GM23338 (cell line): ENCODE measurements at regions not wholly inside any gene's neighbourhood (a gene's known extent, or its start where the extent isn't known, plus 50 kb on each side); places are given as distances from the start of the nearest gene placed in this dataset.

ENCODE experiments used
- ATAC-seq: fragments of 200-7000 bp; cut with Tn5 transposase; 3 replicates; pipeline ENCODE4 v1.9.1; 2020
- DNase-seq: peaks from one replicate; pipeline ENCODE4 v3.0.0-alpha.2; 2015; ENCODE audit warnings: low spot score
- H2AFZ ChIP-seq: fragments of 200-600 bp; sonication (generic); 2 replicates; pipeline ENCODE4 v1.8.0; 2016; ENCODE audit warnings: antibody characterized with exemption, mild to moderate bottlenecking, moderate library complexity
- H3F3A ChIP-seq: fragments of 200-600 bp; sonication (generic); replicated peaks from 2 replicates; pipeline ENCODE4 v1.8.0; 2017; ENCODE audit warnings: antibody characterized with exemption, mixed run types, low read depth
- H3K27ac ChIP-seq: fragments of 200-600 bp; sonication (generic); 2 replicates; pipeline ENCODE4 v1.6.1; 2016; ENCODE audit warnings: low read depth
- H3K27me3 ChIP-seq: fragments of 200-600 bp; sonication (generic); 2 replicates; pipeline ENCODE4 v1.8.0; 2016; ENCODE audit warnings: mild to moderate bottlenecking, mixed run types, moderate library complexity; ENCODE audit not compliant: insufficient read depth
- H3K36me3 ChIP-seq: fragments of 200-600 bp; sonication (generic); 2 replicates; pipeline ENCODE4 v1.8.0; 2016; ENCODE audit warnings: mild to moderate bottlenecking; ENCODE audit not compliant: insufficient read depth
- H3K4me1 ChIP-seq: fragments of 200-600 bp; sonication (generic); 2 replicates; pipeline ENCODE4 v1.8.0; 2016; ENCODE audit warnings: mild to moderate bottlenecking, moderate library complexity; ENCODE audit not compliant: insufficient read depth
- H3K4me2 ChIP-seq: fragments of 200-600 bp; sonication (generic); 2 replicates; pipeline ENCODE4 v1.7.1; 2017; ENCODE audit warnings: mixed run types
- H3K4me3 ChIP-seq: fragments of 200-600 bp; sonication (generic); 2 replicates; pipeline ENCODE4 v1.6.1; 2016; ENCODE audit warnings: mixed run types
- H3K79me2 ChIP-seq: fragments of 200-600 bp; sonication (generic); replicated peaks from 2 replicates; pipeline ENCODE4 v1.8.0; 2017; ENCODE audit warnings: mild to moderate bottlenecking; ENCODE audit not compliant: insufficient read depth
- H3K9me2 ChIP-seq: fragments of 200-600 bp; sonication (generic); 2 replicates; pipeline ENCODE4 v1.8.0; 2017; ENCODE audit not compliant: insufficient read depth
- H4K20me1 ChIP-seq: fragments of 200-600 bp; sonication (generic); replicated peaks from 2 replicates; pipeline ENCODE4 v1.8.0; 2017; ENCODE audit warnings: mild to moderate bottlenecking; ENCODE audit not compliant: insufficient read depth
- H3K27ac Mint-ChIP-seq: 2 replicates; pipeline ENCODE4 v1.8.0; 2020; ENCODE audit warnings: inconsistent platforms, mild to moderate bottlenecking, moderate library complexity, mixed read lengths
- H3K27me3 Mint-ChIP-seq: 3 replicates; pipeline ENCODE4 v1.8.0; 2022; ENCODE audit warnings: low read depth, mild to moderate bottlenecking, moderate library complexity, mixed read lengths, inconsistent platforms; ENCODE audit not compliant: insufficient read depth, poor library complexity
- H3K36me3 Mint-ChIP-seq: 3 replicates; pipeline ENCODE4 v1.8.0; 2021; ENCODE audit warnings: low read depth, mild to moderate bottlenecking, inconsistent platforms, moderate library complexity, mixed read lengths
- H3K4me1 Mint-ChIP-seq: 3 replicates; pipeline ENCODE4 v1.8.0; 2020; ENCODE audit warnings: mild to moderate bottlenecking, inconsistent platforms, mixed read lengths
- H3K4me3 Mint-ChIP-seq: 3 replicates; pipeline ENCODE4 v1.8.0; 2021; ENCODE audit warnings: moderate library complexity, mild to moderate bottlenecking, inconsistent platforms, mixed read lengths
- H3K9me3 Mint-ChIP-seq: 3 replicates; pipeline ENCODE4 v1.8.0; 2020; ENCODE audit warnings: moderate library complexity, mild to moderate bottlenecking, inconsistent platforms, mixed read lengths
- CREB1 ChIP-seq: fragments of 250-450 bp; sonication (Bioruptor Pico); IDR thresholded peaks from 2 replicates; pipeline ENCODE4 v1.5.0; 2020; ENCODE audit warnings: low read depth, mild to moderate bottlenecking, moderate library complexity
- EZH2phosphoT487 ChIP-seq: fragments of 200-600 bp; sonication (generic); IDR thresholded peaks from one replicate; pipeline ENCODE4 v1.8.1; 2018; ENCODE audit warnings: antibody characterized with exemption; ENCODE audit not compliant: unreplicated experiment
- JUNB ChIP-seq: IDR thresholded peaks from one replicate; pipeline ENCODE4 v1.6.1; 2016; ENCODE audit warnings: antibody characterized with exemption; ENCODE audit not compliant: unreplicated experiment
- NANOG ChIP-seq: IDR thresholded peaks from 2 replicates; pipeline ENCODE4 v1.6.1; 2016; ENCODE audit warnings: antibody characterized with exemption, borderline replicate concordance
- STAT1 ChIP-seq: IDR thresholded peaks from one replicate; pipeline ENCODE4 v1.6.1; 2016; ENCODE audit warnings: antibody characterized with exemption; ENCODE audit not compliant: unreplicated experiment
- ZNF331 ChIP-seq: fragments of 250-450 bp; sonication (Bioruptor Pico); IDR thresholded peaks from 2 replicates; pipeline ENCODE4 v1.5.0; 2020; ENCODE audit warnings: low read depth, mild to moderate bottlenecking, moderate library complexity
- TF ChIP-seq, protein P1 (sequence below): fragments of 250-450 bp; sonication (Bioruptor Pico); IDR thresholded peaks from 2 replicates; pipeline ENCODE4 v1.5.0; 2020; ENCODE audit warnings: mild to moderate bottlenecking, moderate library complexity

DNA sequence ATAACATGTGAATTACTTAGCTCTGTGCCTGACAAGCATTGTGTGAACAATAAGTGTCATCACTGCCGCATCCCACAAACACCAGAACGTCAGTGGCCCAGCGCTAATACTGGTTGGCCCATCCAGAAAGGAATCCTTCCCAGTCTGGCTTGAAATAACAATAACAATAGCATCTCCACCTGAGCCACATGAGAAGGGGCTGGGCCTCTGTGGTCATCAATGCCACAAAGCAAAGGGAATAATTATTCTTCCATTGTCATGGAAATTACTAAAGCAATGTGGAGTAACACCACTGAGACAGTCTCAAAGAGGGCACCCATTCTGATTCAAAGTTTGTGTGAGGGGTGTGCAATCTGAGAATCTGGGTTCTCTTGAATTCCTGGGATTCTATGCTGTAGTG lies 105.7 kb upstream of the INHBA start:
- 0 out of 3 replicates have a peak overlapping the region, but pooled peaks have one; percentile 16 for H3K4me3 Mint-ChIP-seq
- DNase-seq (peak; percentile 93), ATAC-seq (peak; percentile 99)
- Histone ChIP-seq H3K27ac (peak overlapping the region; percentile 83), H3K4me1 (peaks cover 7% of the 10 kb centered on the region), H3K79me2 (no peaks in the 10 kb centered on the region), H3K4me3 (no peak overlapping the region), H4K20me1 (no peaks in the 10 kb centered on the region), H3K36me3 (0 out of 2 replicates have a peak, but pooled peaks cover 6% of the 10 kb centered on the region), H3K27me3 (no peaks in the 10 kb centered on the region), H3K9me2 (no peaks in the 10 kb centered on the region), H2AFZ (no peak overlapping the region), H3K4me2 (no peak overlapping the region; the same call in 1 of the 2 replicates), H3F3A (no peaks in the 10 kb centered on the region)
- peaks cover 22% of the 10 kb centered on the region for H3K9me3 Mint-ChIP-seq
- peaks cover 24% of the 10 kb centered on the region for H3K36me3 Mint-ChIP-seq
- H3K4me1 Mint-ChIP-seq: peaks cover 38% of the 10 kb centered on the region
- peak; percentile 79; the same call in 1 of the 2 replicates for TF ChIP-seq NANOG
- TF ChIP-seq JUNB: no peak
- no peak for TF ChIP-seq STAT1
- TF ChIP-seq, protein P1, sequence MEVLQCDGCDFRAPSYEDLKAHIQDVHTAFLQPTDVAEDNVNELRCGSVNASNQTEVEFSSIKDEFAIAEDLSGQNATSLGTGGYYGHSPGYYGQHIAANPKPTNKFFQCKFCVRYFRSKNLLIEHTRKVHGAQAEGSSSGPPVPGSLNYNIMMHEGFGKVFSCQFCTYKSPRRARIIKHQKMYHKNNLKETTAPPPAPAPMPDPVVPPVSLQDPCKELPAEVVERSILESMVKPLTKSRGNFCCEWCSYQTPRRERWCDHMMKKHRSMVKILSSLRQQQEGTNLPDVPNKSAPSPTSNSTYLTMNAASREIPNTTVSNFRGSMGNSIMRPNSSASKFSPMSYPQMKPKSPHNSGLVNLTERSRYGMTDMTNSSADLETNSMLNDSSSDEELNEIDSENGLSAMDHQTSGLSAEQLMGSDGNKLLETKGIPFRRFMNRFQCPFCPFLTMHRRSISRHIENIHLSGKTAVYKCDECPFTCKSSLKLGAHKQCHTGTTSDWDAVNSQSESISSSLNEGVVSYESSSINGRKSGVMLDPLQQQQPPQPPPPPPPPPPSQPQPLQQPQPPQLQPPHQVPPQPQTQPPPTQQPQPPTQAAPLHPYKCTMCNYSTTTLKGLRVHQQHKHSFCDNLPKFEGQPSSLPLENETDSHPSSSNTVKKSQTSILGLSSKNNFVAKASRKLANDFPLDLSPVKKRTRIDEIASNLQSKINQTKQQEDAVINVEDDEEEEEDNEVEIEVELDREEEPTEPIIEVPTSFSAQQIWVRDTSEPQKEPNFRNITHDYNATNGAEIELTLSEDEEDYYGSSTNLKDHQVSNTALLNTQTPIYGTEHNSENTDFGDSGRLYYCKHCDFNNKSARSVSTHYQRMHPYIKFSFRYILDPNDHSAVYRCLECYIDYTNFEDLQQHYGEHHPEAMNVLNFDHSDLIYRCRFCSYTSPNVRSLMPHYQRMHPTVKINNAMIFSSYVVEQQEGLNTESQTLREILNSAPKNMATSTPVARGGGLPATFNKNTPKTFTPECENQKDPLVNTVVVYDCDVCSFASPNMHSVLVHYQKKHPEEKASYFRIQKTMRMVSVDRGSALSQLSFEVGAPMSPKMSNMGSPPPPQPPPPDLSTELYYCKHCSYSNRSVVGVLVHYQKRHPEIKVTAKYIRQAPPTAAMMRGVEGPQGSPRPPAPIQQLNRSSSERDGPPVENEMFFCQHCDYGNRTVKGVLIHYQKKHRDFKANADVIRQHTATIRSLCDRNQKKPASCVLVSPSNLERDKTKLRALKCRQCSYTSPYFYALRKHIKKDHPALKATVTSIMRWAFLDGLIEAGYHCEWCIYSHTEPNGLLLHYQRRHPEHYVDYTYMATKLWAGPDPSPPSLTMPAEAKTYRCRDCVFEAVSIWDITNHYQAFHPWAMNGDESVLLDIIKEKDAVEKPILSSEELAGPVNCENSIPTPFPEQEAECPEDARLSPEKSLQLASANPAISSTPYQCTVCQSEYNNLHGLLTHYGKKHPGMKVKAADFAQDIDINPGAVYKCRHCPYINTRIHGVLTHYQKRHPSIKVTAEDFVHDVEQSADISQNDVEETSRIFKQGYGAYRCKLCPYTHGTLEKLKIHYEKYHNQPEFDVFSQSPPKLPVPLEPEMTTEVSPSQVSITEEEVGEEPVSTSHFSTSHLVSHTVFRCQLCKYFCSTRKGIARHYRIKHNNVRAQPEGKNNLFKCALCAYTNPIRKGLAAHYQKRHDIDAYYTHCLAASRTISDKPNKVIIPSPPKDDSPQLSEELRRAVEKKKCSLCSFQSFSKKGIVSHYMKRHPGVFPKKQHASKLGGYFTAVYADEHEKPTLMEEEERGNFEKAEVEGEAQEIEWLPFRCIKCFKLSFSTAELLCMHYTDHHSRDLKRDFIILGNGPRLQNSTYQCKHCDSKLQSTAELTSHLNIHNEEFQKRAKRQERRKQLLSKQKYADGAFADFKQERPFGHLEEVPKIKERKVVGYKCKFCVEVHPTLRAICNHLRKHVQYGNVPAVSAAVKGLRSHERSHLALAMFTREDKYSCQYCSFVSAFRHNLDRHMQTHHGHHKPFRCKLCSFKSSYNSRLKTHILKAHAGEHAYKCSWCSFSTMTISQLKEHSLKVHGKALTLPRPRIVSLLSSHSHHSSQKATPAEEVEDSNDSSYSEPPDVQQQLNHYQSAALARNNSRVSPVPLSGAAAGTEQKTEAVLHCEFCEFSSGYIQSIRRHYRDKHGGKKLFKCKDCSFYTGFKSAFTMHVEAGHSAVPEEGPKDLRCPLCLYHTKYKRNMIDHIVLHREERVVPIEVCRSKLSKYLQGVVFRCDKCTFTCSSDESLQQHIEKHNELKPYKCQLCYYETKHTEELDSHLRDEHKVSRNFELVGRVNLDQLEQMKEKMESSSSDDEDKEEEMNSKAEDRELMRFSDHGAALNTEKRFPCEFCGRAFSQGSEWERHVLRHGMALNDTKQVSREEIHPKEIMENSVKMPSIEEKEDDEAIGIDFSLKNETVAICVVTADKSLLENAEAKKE: peak; percentile 7
- no peak for TF ChIP-seq ZNF331
- peak; percentile 62; the same call in 1 of the 2 replicates for TF ChIP-seq CREB1 (CRISPR knock-in tag)
- peaks cover 2% of the 10 kb centered on the region for H3K27me3 Mint-ChIP-seq
- peak overlapping the region; percentile 98 for H3K27ac Mint-ChIP-seq

DNA sequence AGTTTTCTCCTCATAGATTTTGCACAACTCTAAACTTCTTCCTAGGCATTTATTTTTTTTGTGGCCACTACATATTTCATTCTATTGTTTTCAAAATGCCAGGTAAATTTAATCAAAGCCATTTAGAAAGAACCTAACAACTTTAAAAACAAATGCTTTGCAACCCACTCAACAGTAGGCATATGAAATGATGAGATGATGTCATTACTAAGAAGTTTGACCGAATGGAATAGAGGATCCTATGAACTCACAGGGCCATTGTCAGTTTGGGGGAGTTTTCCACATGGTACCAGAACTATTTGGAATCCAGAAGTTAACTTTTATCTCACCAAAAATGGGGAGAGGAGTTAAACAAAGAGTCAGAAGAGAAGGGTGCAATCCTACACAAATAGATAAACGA lies 100.7 kb upstream of the INHBA start:
- Histone ChIP-seq H3K4me3 (no peak overlapping the region), H3F3A (no peaks in the 10 kb centered on the region), H3K79me2 (no peaks in the 10 kb centered on the region), H3K9me2 (0 out of 2 replicates have a peak, but pooled peaks cover 7% of the 10 kb centered on the region), H2AFZ (peak overlapping the region; percentile 8; the same call in 1 of the 2 replicates), H3K4me1 (peaks cover 7% of the 10 kb centered on the region), H3K27me3 (no peaks in the 10 kb centered on the region), H3K36me3 (0 out of 2 replicates have a peak, but pooled peaks cover 6% of the 10 kb centered on the region), H3K4me2 (no peak overlapping the region), H4K20me1 (no peaks in the 10 kb centered on the region), H3K27ac (no peak overlapping the region)
- Mint-ChIP-seq H3K27ac (no peak overlapping the region), H3K27me3 (peaks cover 2% of the 10 kb centered on the region), H3K9me3 (peaks cover 3% of the 10 kb centered on the region; the same call in 2 of the 3 replicates), H3K4me3 (no peak overlapping the region), H3K36me3 (peaks cover 3% of the 10 kb centered on the region; the same call in 2 of the 3 replicates), H3K4me1 (peaks cover 14% of the 10 kb centered on the region)
- ATAC-seq: no peak
- TF ChIP-seq EZH2phosphoT487 (no peak), STAT1 (no peak)
- DNase-seq: no peak
